22Rv1 (cell line): ENCODE measurements at regions not wholly inside any gene's neighbourhood (a gene's known extent, or its start where the extent isn't known, plus 50 kb on each side); places are given as distances from the start of the nearest gene placed in this dataset.

Experiments used
- H3K27ac ChIP-seq: fragments of 450-650 bp; 2 replicates; pipeline ENCODE4 v1.5.1; 2017
- CTCF ChIP-seq: fragments of 450-650 bp; IDR thresholded peaks from 2 replicates; pipeline ENCODE4 v1.5.1; 2017; ENCODE audit warnings: mild to moderate bottlenecking
- ZFX ChIP-seq: fragments of 450-650 bp; IDR thresholded peaks from 2 replicates; pipeline ENCODE4 v1.6.1; 2017; ENCODE audit warnings: antibody characterized with exemption, borderline replicate concordance

- TF ChIP-seq CTCF: no peak
- TF ChIP-seq ZFX: no peak
- H3K27ac ChIP-seq: no peak overlapping the region
Observed at GRCh38 chr12:100738086-100738485, 56.5 kb upstream of the ANO4 start.

- H3K27ac ChIP-seq: no peak overlapping the region
- TF ChIP-seq CTCF (peak; percentile 93), ZFX (no peak)
Observed at GRCh38 chr12:100741084-100741711, 53.4 kb upstream of the ANO4 start.

GRCh38 chr12:100743060-100743459 is 51.5 kb upstream of the ANO4 start:
- H3K27ac ChIP-seq: no peak overlapping the region
- TF ChIP-seq ZFX (no peak), CTCF (no peak)
